ENCODE measurements at regions not wholly inside any gene's neighbourhood (a gene's known extent, or its start where the extent isn't known, plus 50 kb on each side); places are given as distances from the start of the nearest gene placed in this dataset.
"Not testable (repeated sequence)": the region's sequence is repeated elsewhere in the genome, so short reads cannot be mapped to it uniquely, and the experiment has no call there.

DNA sequence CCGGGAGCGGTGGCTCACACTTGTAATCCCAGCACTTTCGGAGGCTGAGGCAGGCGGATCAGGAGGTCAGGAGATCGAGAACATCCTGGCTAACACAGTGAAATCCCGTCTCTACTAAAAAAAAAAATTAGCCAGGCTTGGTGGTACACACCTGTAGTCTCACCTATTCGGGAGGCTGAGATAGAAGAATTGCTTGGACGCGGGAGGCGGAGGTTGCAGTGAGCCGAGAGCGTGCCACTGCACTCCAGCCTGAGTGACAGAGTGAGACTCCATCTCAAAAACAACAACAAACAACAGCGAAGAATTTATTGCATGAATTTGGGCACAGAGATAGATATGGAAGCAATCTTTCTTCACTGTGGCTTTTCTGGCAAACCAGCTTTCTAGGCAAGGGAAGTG lies 432.9 kb downstream of the STK39 start:
- TF ChIP-seq, protein P1, sequence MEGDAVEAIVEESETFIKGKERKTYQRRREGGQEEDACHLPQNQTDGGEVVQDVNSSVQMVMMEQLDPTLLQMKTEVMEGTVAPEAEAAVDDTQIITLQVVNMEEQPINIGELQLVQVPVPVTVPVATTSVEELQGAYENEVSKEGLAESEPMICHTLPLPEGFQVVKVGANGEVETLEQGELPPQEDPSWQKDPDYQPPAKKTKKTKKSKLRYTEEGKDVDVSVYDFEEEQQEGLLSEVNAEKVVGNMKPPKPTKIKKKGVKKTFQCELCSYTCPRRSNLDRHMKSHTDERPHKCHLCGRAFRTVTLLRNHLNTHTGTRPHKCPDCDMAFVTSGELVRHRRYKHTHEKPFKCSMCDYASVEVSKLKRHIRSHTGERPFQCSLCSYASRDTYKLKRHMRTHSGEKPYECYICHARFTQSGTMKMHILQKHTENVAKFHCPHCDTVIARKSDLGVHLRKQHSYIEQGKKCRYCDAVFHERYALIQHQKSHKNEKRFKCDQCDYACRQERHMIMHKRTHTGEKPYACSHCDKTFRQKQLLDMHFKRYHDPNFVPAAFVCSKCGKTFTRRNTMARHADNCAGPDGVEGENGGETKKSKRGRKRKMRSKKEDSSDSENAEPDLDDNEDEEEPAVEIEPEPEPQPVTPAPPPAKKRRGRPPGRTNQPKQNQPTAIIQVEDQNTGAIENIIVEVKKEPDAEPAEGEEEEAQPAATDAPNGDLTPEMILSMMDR (IDR thresholded peaks at IDR 0.05; ENCODE audit: borderline replicate concordance, extremely low read depth, low read length, poor library complexity, severe bottlenecking) = not testable (repeated sequence)
- not testable (repeated sequence) for TF ChIP-seq EZH2 (IDR thresholded peaks at IDR 0.05; ENCODE audit: borderline replicate concordance, low read depth, low read length, severe bottlenecking)
